Thoracic aorta (tissue), 2 donors: ENCODE measurements at regions not wholly inside any gene's neighbourhood (a gene's known extent, or its start where the extent isn't known, plus 50 kb on each side); places are given as distances from the start of the nearest gene placed in this dataset.

Source experiments
- ATAC-seq: fragments of 150-250 bp; one replicate; pipeline ENCODE4 v1.8.0; 2017; ENCODE audit warnings: low read depth; ENCODE audit not compliant: insufficient number of reproducible peaks, low FRiP score
- DNase-seq: peaks from one replicate; pipeline ENCODE4 v3.0.0-alpha.2; 2020; ENCODE audit warnings: low spot score
- H3K27ac ChIP-seq, 2 donors: fragments of 200-600 bp; sonication (generic); 1 replicate in 1 of 2; 2 replicates in 1 of 2; pipeline ENCODE4 v1.5.1; 2016; ENCODE audit warnings: mild to moderate bottlenecking in 2 of 2, moderate library complexity in 2 of 2
- H3K27me3 ChIP-seq: fragments of 200-600 bp; sonication (generic); replicated peaks from 2 replicates; pipeline ENCODE4 v1.6.0; 2016; ENCODE audit warnings: mild to moderate bottlenecking; ENCODE audit not compliant: insufficient read depth
- H3K36me3 ChIP-seq: fragments of 200-600 bp; sonication (generic); one replicate; pipeline ENCODE4 v1.5.1; 2016
- H3K4me1 ChIP-seq, 2 donors: fragments of 200-600 bp; sonication (generic); 1 replicate in 1 of 2; 2 replicates in 1 of 2; pipeline versions ENCODE4 v1.5.1 to v1.6.0; 2016; ENCODE audit warnings: low read depth in 2 of 2, mild to moderate bottlenecking in 1 of 2; ENCODE audit not compliant: control insufficient read depth in 1 of 2
- H3K4me3 ChIP-seq: fragments of 200-600 bp; sonication (generic); 2 replicates; pipeline ENCODE4 v1.5.1; 2016; ENCODE audit warnings: mild to moderate bottlenecking
- H3K9me3 ChIP-seq: fragments of 200-600 bp; sonication (generic); 2 replicates; pipeline ENCODE4 v1.5.1; 2016
- CTCF ChIP-seq: fragments of 200-600 bp; sonication (generic); IDR thresholded peaks from one replicate; pipeline ENCODE4 v1.5.1; 2019; ENCODE audit warnings: antibody characterized with exemption

GRCh38 chr4:125125276-125125675 lies 189.5 kb upstream of the FAT4 start:
- TF ChIP-seq CTCF = no peak
- DNase-seq = no peak
- no peak overlapping the region for H3K27ac ChIP-seq
- H3K4me1 ChIP-seq = peaks cover 6 to 8% of the 10 kb centered on the region in 2 donors
- H3K36me3 ChIP-seq = no peaks in the 10 kb centered on the region
- H3K27me3 ChIP-seq = no peaks in the 10 kb centered on the region
- no peak for ATAC-seq
- no peaks in the 10 kb centered on the region for H3K9me3 ChIP-seq
- peak overlapping the region; percentile 39 for H3K4me3 ChIP-seq

GRCh38 chr4:125123570-125124109 lies 191.1 kb upstream of the FAT4 start:
- Histone ChIP-seq H3K36me3 (no peaks in the 10 kb centered on the region), H3K9me3 (no peaks in the 10 kb centered on the region), H3K27ac (no peak overlapping the region), H3K27me3 (no peaks in the 10 kb centered on the region), H3K4me1 (peaks cover 6 to 8% of the 10 kb centered on the region in 2 donors), H3K4me3 (no peak overlapping the region)
- no peak for TF ChIP-seq CTCF
- no peak for ATAC-seq
- no peak for DNase-seq

- DNase-seq (no peak), ATAC-seq (no peak)
Observed at GRCh38 chr4:125121581-125121980, 193.2 kb upstream of the FAT4 start.

GRCh38 chr4:125116431-125116830 lies 198.3 kb upstream of the FAT4 start:
- Histone ChIP-seq H3K9me3 (no peaks in the 10 kb centered on the region), H3K27ac (no peak overlapping the region), H3K4me1 (no peaks in the 10 kb centered on the region), H3K4me3 (no peak overlapping the region), H3K36me3 (no peaks in the 10 kb centered on the region), H3K27me3 (no peaks in the 10 kb centered on the region)
- DNase-seq (no peak), ATAC-seq (no peak)
- no peak for TF ChIP-seq CTCF

More at GRCh38 chr4:125121581-125121980, 193.2 kb upstream of the FAT4 start:
- no peaks in the 10 kb centered on the region for H3K36me3 ChIP-seq
- no peaks in the 10 kb centered on the region for H3K9me3 ChIP-seq
- H3K27ac ChIP-seq = no peak overlapping the region
- H3K4me3 ChIP-seq = no peak overlapping the region
- peaks cover 6 to 8% of the 10 kb centered on the region in 2 donors for H3K4me1 ChIP-seq
- TF ChIP-seq CTCF = no peak
- H3K27me3 ChIP-seq = no peaks in the 10 kb centered on the region

GRCh38 chr4:125115941-125116340 lies 198.8 kb upstream of the FAT4 start:
- Histone ChIP-seq H3K36me3 (no peaks in the 10 kb centered on the region), H3K27ac (no peak overlapping the region), H3K9me3 (no peaks in the 10 kb centered on the region), H3K27me3 (no peaks in the 10 kb centered on the region), H3K4me1 (no peaks in the 10 kb centered on the region), H3K4me3 (no peak overlapping the region)
- ATAC-seq = no peak
- no peak for DNase-seq
- no peak for TF ChIP-seq CTCF
